NCI-H2196 treated with DMSO at 0.1 percent for 48 hours (cell line): ENCODE measurements at regions not wholly inside any gene's neighbourhood (a gene's known extent, or its start where the extent isn't known, plus 50 kb on each side); places are given as distances from the start of the nearest gene placed in this dataset.

ENCODE experiments used
- DNase-seq: peaks from one replicate; lab custom pipeline; 2025; ENCODE audit not compliant: unreplicated experiment; lab: John Stamatoyannopoulos, UW

- DNase-seq: no peak
These were observed 58.9 kb upstream of the CTNNA2 start for GRCh38 chr2:79453918-79454317.

DNA sequence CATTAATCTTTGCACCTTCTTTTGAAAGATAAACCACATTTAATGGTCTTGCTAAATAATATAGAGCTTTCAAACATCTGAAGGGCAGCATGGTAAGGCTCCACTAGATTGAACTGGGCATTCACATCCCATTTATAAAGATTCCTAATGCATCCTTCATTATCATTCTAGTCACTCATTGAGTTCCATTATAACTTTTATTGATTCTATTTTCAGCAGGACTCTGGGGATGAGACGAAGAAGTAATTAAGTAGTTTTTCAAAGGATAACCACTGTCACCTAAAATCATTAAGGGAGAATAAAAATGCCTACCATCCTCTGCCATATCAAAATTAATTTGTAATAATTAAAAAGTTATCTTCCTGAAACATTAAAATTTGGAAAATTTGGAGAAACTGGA, 60.2 kb upstream of the CTNNA2 start:
- no peak for DNase-seq

DNA sequence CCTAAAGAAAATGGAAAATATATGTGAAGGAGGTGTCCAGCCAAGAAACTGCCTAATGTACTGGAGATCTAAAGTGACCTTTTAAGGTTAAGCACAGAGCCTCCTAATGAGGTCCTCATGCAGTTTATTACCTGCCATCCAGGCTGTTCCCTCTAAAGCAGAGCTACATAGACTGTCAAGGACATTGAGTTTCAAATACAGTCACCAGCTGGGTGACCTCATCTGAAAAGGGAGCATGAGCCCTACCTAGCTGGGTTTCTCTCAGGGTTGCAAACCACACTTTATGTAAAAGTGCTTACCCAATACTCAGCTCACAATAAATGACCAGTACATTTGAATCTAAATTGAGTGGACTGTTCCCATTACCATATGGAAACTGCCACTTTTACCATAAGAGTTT, 65.4 kb upstream of the CTNNA2 start:
- DNase-seq: no peak

GRCh38 chr2:79446313-79446712, 66.5 kb upstream of the CTNNA2 start:
- no peak for DNase-seq

DNA sequence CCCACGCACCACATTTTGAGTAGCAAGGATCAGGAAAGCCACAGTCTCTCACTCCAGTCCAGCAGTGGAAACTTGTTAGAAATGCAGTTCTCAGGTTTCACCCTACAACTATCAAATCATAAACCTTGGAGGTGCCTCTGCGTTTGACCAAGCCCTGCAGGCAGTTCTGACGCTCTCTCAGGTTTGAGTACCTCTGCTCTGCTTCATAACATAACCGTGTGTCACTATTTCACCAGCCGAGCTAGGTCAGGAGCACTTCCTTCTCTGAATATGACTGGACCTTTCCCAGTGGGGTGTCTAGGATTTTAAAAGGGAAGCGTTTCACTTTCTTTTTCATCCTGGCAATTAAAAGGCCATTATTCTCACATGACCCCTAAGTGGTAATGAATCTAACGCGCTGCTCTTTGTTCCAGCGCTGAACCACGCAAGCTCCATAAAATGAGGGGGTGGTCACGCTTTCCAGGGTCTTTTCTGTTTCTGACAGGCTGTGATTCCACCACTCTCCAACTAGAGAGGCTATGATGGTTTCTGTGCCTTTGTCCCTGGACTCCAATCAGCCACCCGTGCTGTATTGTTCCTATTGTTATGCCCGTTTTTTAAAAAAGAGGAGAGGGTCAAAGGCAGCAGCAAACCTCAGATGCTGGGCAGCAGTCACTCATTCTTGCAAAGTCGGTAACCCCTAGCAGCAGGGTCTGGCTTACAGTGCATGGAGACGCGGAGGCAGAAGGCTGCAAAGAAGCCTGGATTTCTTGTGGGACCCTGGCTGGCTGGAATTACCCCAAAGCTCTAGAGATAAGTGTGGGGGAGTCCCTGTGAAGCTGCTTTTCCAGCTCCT, 75.2 kb upstream of the CTNNA2 start:
- DNase-seq: no peak

- DNase-seq: no peak
These were observed 78.5 kb upstream of the CTNNA2 start for GRCh38 chr2:79434362-79434761.

DNA sequence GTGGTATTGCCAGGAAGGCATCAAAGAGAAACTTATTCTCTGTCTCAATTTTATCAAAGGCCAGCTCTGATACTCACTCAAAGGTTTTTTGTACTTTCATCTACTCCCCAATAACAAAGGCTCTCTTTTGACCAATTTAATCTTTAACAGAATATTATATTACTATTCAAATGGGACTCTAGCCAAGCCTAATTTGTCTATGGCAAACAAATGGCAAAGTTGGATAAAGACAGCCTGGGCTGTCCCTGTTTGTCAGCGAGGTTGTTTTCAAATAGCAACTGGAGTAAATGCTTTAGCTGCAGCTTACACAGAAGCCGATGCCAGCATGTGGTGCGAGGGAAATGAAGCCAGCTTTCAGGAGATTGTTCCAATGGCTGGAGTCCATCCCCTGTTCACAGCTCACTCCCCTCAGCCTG, 80.1 kb upstream of the CTNNA2 start:
- no peak for DNase-seq

GRCh38 chr2:79428745-79429144, 84.1 kb upstream of the CTNNA2 start:
- no peak for DNase-seq

GRCh38 chr2:79414690-79415089, 98.2 kb upstream of the CTNNA2 start:
- DNase-seq: no peak

DNA sequence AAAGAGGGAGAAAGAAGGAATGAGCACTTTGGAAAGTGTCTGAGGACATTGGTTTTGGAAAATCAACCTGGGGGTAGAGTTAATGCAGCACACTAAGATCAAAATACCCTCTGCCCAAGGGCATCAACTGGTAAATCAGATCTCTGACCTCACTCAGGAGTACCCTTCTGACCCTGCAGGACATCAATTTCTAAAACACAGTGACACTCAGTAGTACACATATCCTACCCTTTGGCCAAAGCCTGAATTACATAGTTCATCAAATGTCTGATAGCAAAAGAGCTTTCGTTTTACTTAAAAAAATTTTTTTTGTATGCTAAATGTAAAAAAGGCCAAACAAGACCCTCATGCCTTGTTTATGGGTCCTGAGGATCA, 118.4 kb upstream of the CTNNA2 start:
- no peak for DNase-seq

DNA sequence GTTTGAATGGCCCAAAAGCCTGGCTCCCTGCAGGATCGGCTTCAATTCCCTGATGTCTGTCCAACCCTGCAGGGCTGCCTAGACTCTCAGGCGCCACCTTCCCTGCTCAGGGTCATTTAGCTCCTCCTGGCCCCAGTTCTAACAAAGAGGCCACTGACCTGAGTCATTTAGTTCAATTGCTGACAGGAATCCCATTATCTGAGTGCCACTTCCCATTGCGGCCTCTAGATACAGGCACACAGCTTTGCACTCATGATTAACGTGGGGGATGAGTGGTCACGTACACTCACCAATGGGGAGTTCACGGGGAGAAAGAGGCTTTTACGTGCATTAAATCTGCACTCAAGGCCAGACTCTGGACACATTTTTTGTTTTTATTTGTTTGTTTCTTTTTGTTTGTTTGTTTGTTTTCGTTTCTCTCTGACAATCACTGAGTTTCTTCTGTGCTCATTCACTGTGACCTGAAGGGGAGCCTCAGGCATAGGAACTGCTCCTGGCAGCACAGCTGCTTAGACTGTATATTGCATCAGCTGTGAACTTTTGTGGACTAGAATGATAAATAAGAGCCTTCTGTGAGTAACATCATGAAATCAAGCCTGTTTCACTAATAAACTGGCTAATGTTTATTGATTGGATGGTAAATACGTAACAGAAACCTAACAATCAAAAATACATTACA, 118.9 kb upstream of the CTNNA2 start:
- DNase-seq: peak; percentile 43

GRCh38 chr2:79393107-79393685, 119.7 kb upstream of the CTNNA2 start:
- no peak for DNase-seq

GRCh38 chr2:79389481-79389880, 123.4 kb upstream of the CTNNA2 start:
- DNase-seq: no peak

DNA sequence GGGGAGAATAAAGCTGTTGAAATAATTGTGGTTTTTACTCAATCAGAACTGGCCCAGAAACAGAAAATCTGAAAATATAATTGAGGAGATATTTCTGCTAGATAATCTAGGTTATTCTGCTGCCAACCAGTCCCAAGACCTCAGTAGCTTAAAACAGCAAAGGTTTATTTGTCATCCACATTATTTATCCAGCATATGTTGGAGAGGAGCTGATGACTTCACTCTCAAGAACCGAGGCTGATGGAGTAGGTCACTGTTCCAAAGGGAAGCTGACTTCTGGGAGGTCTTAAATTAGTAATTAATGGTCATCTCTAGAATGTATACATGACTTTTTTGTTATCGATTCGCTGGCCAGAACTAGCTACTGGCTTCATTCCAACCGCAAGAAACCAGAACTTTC, 124.8 kb upstream of the CTNNA2 start:
- no peak for DNase-seq

- no peak for DNase-seq
These were observed 125.4 kb upstream of the CTNNA2 start for GRCh38 chr2:79387431-79387830.

DNA sequence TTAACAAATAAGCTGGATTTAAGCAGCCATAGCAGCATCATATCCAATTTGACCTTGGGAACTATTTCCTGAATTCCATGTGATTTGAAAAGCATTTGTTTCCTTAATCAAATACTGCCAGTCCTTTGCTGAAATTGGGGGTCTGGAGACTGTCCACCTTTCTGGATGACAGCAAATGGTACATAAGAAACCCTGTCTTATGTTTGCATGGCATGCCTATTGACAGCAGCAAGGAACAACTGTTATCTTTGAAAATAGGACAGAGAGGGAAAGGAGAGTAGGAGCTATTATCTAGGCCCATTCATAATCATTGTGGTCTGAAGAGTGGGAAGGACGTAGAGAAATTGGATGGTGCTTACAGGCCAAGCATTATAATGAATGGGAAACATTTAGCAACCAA, 129.2 kb upstream of the CTNNA2 start:
- DNase-seq: no peak

DNA sequence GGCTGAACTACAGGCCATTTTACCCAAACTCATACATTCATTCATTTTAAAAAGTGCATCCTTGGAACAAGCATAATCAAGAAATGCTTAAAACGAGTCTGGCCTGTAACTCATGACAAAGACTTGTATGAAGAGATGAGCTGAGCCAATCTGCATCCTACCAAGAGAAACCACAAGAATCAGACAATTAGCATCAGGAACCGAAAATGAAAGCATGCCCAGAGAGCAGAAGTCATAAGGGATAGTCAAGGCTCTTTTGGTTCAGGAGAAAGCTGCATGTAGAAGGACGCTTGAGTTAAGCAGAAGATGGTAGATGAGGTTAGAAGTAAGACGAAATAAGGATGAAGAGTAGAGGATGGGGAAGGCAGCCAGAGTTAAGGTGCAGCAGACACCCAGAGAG, 137.0 kb upstream of the CTNNA2 start:
- no peak for DNase-seq

GRCh38 chr2:79373358-79374130, 139.3 kb upstream of the CTNNA2 start:
- DNase-seq: no peak

- no peak for DNase-seq
These were observed 141.8 kb upstream of the CTNNA2 start for GRCh38 chr2:79370976-79371538.

- DNase-seq: no peak
These were observed 143.7 kb upstream of the CTNNA2 start for GRCh38 chr2:79369127-79369526.

- DNase-seq: no peak
These were observed 144.7 kb upstream of the CTNNA2 start for GRCh38 chr2:79368116-79368630.
